ENCODE measurements at regions not wholly inside any gene's neighbourhood (a gene's known extent, or its start where the extent isn't known, plus 50 kb on each side); places are given as distances from the start of the nearest gene placed in this dataset.
"Not testable (repeated sequence)": the region's sequence is repeated elsewhere in the genome, so short reads cannot be mapped to it uniquely, and the experiment has no call there.

GRCh38 chr12:74382983-74383382, 154.7 kb upstream of the ATXN7L3B start:
- DNase-seq (ENCODE audit: low spot score), result no peak

DNA sequence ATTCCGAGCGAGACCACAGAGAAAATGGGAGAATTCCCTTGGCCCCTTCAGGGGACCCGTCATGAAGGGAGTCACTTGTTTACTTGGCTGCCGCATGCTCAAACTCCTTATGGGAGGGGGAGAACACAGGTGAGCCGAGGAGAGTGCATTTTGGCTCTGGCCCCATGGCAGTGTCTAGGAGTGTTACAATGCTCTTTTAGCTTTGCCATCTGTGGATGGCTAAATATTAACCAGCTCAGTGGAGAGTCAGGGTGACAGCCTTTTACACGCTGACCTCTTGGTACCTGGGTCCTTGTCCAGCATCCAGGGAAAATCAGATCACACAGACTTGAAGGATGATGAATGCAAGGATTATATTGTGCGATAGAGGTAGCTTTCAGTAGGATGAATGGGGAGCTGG, 146.4 kb upstream of the ATXN7L3B start:
- DNase-seq (ENCODE audit: low spot score), result no peak

DNA sequence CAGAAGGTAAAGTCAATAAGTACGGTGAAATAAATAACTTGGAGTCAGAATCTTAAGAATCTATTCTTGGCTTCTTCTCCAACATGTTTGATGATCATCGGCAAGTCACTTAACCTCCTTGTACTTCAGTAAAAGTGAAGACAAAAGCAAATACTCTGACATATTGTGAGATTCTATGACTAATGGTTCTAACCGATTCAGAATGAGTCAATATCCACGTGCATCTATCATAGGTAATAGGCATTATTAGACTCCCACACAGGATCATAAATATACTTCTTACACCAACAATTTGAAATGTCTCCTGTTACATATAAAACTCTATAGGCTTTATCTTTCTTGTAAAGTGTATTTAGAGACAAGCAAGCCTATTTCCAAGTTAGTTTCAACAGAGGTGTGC, 144.4 kb upstream of the ATXN7L3B start:
- DNase-seq (ENCODE audit: low spot score), result no peak

- DNase-seq (ENCODE audit: low spot score), result no peak
Measured at GRCh38 chr12:74394647-74395046, 143.0 kb upstream of the ATXN7L3B start.

DNA sequence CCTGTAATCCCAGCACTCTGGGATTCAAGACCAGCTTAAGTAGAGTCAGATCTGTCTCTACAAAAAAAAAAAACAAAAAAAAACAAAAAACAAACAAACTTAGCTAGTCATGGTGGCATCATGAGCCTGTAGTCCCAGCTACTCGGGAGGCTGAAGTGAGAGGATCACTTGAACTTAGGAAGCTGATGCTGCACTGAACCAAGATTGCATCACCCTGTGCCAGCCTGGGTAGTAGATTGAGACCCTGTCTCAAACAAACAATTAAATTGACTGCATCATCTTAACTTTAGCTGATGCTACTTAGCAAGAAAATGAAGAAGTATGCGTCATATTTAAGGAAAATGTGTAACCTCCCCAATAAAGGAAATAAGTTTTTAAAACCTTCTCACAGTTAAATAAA, 136.6 kb upstream of the ATXN7L3B start:
- no peak for DNase-seq (ENCODE audit: low spot score)

DNA sequence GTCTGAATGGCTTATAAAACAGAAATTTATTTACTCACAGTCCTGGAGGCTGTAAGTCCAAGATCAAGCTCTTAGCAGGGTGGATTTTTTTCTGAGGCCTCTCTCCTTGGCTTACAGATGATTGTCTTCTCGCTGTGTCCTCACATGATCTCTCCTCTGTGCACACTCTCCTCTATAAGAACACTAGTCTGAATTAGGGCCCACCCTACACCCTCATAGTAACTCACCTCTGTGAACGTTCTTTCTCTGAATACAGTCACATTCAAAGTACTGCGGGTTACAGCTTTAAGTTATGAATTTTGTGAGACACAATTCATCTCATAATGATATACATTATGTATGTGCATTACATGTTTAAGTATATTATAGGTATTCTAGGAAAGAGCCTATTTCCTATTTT, 135.7 kb upstream of the ATXN7L3B start:
- DNase-seq (ENCODE audit: low spot score), result no peak

DNA sequence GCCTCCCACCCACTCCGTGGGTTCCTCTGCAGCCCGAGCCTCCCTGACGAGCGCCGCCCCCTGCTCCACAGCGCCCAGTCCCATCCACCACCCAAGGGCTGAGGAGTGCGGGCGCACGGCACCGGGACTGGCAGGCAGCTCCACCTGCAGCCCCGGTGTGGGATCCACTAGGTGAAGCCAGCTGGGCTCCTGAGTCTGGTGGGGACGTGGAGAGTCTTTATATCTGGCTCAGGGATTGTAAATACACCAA, 134.5 kb upstream of the ATXN7L3B start:
- not testable (repeated sequence) for DNase-seq (ENCODE audit: low spot score)

GRCh38 chr12:74408601-74409166, 129.0 kb upstream of the ATXN7L3B start:
- DNase-seq (ENCODE audit: low spot score), result no peak

DNA sequence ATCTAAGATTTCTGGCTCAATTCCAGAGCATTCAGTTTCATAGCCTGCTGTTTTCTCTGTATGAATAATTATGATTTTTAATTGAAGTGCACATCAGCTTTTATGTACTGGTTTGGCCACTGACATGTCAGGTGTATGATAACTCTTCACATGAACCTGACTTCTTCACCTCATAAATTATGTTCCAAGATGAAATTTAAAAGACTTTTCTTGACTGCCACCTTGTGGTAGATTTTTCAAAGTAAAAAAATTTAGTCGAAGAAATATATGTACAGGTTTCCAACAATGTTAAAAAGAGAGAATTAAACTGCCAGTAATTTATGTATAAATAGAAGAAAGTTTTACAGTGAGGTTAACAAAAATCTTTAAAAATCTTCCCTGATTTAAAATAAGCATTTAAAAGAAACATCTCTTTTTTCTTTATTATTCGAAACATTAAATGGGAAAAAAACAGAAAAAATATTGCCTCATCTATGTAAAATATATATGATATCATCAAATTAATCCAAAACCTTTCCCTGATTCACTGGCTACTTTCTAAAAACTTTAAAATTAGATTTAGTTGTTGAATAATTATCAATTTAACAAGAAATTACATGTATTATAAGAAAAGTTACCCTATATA, 124.9 kb upstream of the ATXN7L3B start:
- DNase-seq (ENCODE audit: low spot score), result peak; percentile 10

- DNase-seq (ENCODE audit: low spot score), result peak; percentile 17
Measured at GRCh38 chr12:74415633-74416032, 122.0 kb upstream of the ATXN7L3B start.

DNA sequence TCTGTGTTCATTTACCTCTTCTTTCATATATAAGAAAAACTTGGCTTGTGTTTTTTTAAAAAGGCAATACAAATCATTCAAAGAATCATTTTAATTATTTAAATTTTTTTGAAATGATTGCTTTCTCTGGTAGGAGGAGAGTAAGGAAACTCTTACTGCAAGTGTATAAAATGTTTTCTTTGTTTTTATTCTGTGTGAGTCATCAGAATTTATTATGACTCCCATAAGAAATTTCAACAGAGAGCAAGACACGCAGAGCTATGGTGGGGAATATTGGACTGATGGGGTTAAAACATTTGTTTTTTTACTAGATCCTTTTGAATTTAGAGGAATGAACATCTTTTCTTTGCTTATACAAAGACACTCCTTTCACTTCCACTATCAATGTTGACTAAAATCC, 119.1 kb upstream of the ATXN7L3B start:
- no peak for DNase-seq (ENCODE audit: low spot score)

DNA sequence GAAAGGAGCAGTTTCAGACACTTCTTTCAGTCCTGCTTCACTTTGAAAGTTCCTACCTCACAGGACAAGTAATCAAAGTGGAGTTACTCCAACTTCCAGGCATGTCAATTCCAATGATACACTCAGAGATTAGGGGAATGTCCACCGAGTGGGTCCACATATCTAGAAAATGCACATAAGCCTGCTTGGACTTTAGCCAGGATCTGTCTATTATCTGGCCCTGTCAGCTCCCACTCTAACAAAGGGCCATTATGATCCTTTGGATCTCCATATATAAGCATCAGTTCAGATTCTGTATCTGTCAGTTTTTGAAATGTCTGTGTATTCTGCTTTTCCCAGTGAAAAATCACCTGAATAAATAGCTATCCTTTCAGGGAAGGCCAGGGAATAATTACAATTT, 112.9 kb upstream of the ATXN7L3B start:
- DNase-seq (ENCODE audit: low spot score), result no peak

- no peak for DNase-seq (ENCODE audit: low spot score)
Measured at GRCh38 chr12:74426091-74426490, 111.5 kb upstream of the ATXN7L3B start.

DNA sequence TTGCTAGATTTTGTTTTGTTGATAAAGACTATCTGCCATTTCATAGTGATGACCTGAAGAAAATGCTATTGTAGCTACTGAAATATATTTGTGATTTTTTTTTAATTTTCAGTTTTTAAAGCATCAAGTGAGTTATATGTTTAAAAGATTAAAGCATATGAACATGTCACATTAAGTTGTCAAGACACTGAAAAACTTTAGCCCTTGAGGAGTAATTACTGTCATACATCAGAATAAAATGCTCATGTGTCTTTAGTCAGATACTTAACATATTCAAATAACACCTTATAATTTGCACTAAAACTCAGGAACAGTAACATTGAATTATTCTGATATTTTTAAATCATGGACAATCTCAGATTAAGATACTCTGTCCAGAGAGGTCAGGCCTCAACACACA, 108.1 kb upstream of the ATXN7L3B start:
- DNase-seq (ENCODE audit: low spot score), result no peak

GRCh38 chr12:74431801-74432200, 105.8 kb upstream of the ATXN7L3B start:
- no peak for DNase-seq (ENCODE audit: low spot score)

- DNase-seq (ENCODE audit: low spot score), result no peak
Measured at GRCh38 chr12:74440469-74440868, 97.2 kb upstream of the ATXN7L3B start.

- DNase-seq (ENCODE audit: low spot score), result no peak
Measured at GRCh38 chr12:74441872-74442271, 95.8 kb upstream of the ATXN7L3B start.

GRCh38 chr12:74446466-74446865, 91.2 kb upstream of the ATXN7L3B start:
- DNase-seq (ENCODE audit: low spot score), result no peak

- no peak for DNase-seq (ENCODE audit: low spot score)
Measured at GRCh38 chr12:74449872-74450271, 87.8 kb upstream of the ATXN7L3B start.

- DNase-seq (ENCODE audit: low spot score), result no peak
Measured at GRCh38 chr12:74454109-74454508, 83.5 kb upstream of the ATXN7L3B start.

DNA sequence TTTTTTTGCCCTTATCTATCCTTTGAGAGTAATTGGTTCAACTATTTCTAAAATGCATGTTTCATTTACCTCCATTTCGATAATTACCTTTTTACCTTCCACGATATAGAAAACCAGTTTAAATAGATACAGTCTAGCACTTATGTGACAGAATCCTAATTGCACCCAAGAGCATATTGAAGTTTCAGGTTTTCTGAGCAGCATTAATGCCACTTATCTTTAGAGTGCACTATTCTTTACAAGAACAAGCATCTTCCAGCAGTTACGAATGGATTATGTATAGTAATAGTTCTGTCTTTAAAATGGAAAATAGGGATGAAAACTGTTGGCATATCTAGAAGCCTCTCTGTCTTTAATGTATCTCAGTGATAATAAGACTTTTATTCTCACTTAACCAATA, 82.2 kb upstream of the ATXN7L3B start:
- DNase-seq (ENCODE audit: low spot score), result no peak

GRCh38 chr12:74456431-74456830, 81.2 kb upstream of the ATXN7L3B start:
- DNase-seq (ENCODE audit: low spot score), result no peak

GRCh38 chr12:74468401-74468800, 69.2 kb upstream of the ATXN7L3B start:
- no peak for DNase-seq (ENCODE audit: low spot score)

DNA sequence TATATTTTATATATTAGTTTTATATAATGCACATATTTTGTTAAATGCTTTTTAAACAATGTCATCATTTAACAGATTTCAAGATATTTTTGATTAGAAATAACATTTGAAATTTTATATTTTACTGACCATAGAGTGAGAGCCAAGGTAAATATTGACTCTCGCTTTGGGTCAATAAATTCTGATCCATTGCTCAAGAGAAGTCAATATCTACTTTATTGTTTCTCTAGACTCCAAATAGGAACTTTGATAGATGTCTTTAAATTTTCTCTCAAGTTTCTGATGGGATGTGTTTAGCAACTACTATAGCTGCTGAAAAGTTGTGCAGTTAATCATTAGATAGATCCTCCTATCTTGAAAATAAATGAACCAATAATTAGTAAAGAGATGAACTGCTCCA, 61.4 kb upstream of the ATXN7L3B start:
- no peak for DNase-seq (ENCODE audit: low spot score)

GRCh38 chr12:74481078-74481477, 56.6 kb upstream of the ATXN7L3B start:
- no peak for DNase-seq (ENCODE audit: low spot score)
